Endothelial cell (in vitro differentiated cells): ENCODE measurements at regions not wholly inside any gene's neighbourhood (a gene's known extent, or its start where the extent isn't known, plus 50 kb on each side); places are given as distances from the start of the nearest gene placed in this dataset.

Experiments
- DNase-seq: peaks from one replicate; pipeline ENCODE4 v3.0.0; 2021; ENCODE audit warnings: low spot score
- H3K27ac Mint-ChIP-seq: one replicate; pipeline ENCODE4 v1.8.0; 2021; ENCODE audit warnings: mixed read lengths, inconsistent platforms; ENCODE audit not compliant: unreplicated experiment
- H3K27me3 Mint-ChIP-seq: one replicate; pipeline ENCODE4 v1.8.0; 2021; ENCODE audit warnings: mild to moderate bottlenecking, moderate library complexity, mixed read lengths, inconsistent platforms; ENCODE audit not compliant: unreplicated experiment
- H3K36me3 Mint-ChIP-seq: one replicate; pipeline ENCODE4 v1.8.0; 2021; ENCODE audit warnings: mild to moderate bottlenecking, low read depth, mixed read lengths, inconsistent platforms; ENCODE audit not compliant: unreplicated experiment
- H3K4me1 Mint-ChIP-seq: one replicate; pipeline ENCODE4 v1.8.0; 2021; ENCODE audit warnings: mild to moderate bottlenecking, mixed read lengths, inconsistent platforms; ENCODE audit not compliant: unreplicated experiment
- H3K4me3 Mint-ChIP-seq: one replicate; pipeline ENCODE4 v1.8.0; 2021; ENCODE audit warnings: mild to moderate bottlenecking, mixed read lengths, inconsistent platforms; ENCODE audit not compliant: unreplicated experiment
- H3K9me3 Mint-ChIP-seq: one replicate; pipeline ENCODE4 v1.8.0; 2021; ENCODE audit warnings: mixed read lengths, inconsistent platforms; ENCODE audit not compliant: unreplicated experiment
- TF ChIP-seq, protein P1 (sequence below): fragments of 200-600 bp; sonication (generic); IDR thresholded peaks from one replicate; pipeline ENCODE4 v1.5.0; 2021; ENCODE audit warnings: antibody characterized with exemption; ENCODE audit not compliant: unreplicated experiment

GRCh38 chr11:134531327-134532130, 119.5 kb upstream of the B3GAT1 start:
- TF ChIP-seq, protein P1, sequence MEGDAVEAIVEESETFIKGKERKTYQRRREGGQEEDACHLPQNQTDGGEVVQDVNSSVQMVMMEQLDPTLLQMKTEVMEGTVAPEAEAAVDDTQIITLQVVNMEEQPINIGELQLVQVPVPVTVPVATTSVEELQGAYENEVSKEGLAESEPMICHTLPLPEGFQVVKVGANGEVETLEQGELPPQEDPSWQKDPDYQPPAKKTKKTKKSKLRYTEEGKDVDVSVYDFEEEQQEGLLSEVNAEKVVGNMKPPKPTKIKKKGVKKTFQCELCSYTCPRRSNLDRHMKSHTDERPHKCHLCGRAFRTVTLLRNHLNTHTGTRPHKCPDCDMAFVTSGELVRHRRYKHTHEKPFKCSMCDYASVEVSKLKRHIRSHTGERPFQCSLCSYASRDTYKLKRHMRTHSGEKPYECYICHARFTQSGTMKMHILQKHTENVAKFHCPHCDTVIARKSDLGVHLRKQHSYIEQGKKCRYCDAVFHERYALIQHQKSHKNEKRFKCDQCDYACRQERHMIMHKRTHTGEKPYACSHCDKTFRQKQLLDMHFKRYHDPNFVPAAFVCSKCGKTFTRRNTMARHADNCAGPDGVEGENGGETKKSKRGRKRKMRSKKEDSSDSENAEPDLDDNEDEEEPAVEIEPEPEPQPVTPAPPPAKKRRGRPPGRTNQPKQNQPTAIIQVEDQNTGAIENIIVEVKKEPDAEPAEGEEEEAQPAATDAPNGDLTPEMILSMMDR = no peak
- no peak overlapping the region for H3K4me3 Mint-ChIP-seq
- no peak overlapping the region for H3K27ac Mint-ChIP-seq
- no peak for DNase-seq
- H3K9me3 Mint-ChIP-seq = no peaks in the 10 kb centered on the region
- peaks cover 3% of the 10 kb centered on the region for H3K27me3 Mint-ChIP-seq
- H3K36me3 Mint-ChIP-seq = no peaks in the 10 kb centered on the region
- H3K4me1 Mint-ChIP-seq = peaks cover 17% of the 10 kb centered on the region

- Mint-ChIP-seq H3K9me3 (no peaks in the 10 kb centered on the region), H3K4me1 (peaks cover 9% of the 10 kb centered on the region), H3K36me3 (no peaks in the 10 kb centered on the region), H3K27me3 (peaks cover 3% of the 10 kb centered on the region), H3K27ac (no peak overlapping the region), H3K4me3 (no peak overlapping the region)
- TF ChIP-seq, protein P1 = no peak
- DNase-seq = no peak
Observed at GRCh38 chr11:134530636-134531326, 118.7 kb upstream of the B3GAT1 start.

GRCh38 chr11:134529212-134530096, 117.4 kb upstream of the B3GAT1 start:
- DNase-seq = no peak
- H3K36me3 Mint-ChIP-seq = no peaks in the 10 kb centered on the region
- H3K9me3 Mint-ChIP-seq = no peaks in the 10 kb centered on the region
- peaks cover 5% of the 10 kb centered on the region for H3K4me1 Mint-ChIP-seq
- no peak overlapping the region for H3K4me3 Mint-ChIP-seq
- H3K27me3 Mint-ChIP-seq = no peaks in the 10 kb centered on the region
- TF ChIP-seq, protein P1 = no peak
- no peak overlapping the region for H3K27ac Mint-ChIP-seq

- no peak for DNase-seq
Observed at GRCh38 chr11:134528453-134528852, 116.4 kb upstream of the B3GAT1 start.

More at GRCh38 chr11:134528453-134528852, 116.4 kb upstream of the B3GAT1 start:
- Mint-ChIP-seq H3K4me1 (peaks cover 4% of the 10 kb centered on the region), H3K27me3 (no peaks in the 10 kb centered on the region), H3K4me3 (no peak overlapping the region), H3K27ac (no peak overlapping the region), H3K36me3 (no peaks in the 10 kb centered on the region), H3K9me3 (no peaks in the 10 kb centered on the region)
- TF ChIP-seq, protein P1 = no peak
